Fibroblast of pulmonary artery (primary cell): ENCODE measurements at regions not wholly inside any gene's neighbourhood (a gene's known extent, or its start where the extent isn't known, plus 50 kb on each side); places are given as distances from the start of the nearest gene placed in this dataset.
"Not testable (repeated sequence)": the region's sequence is repeated elsewhere in the genome, so short reads cannot be mapped to it uniquely, and the experiment has no call there.

Source experiments
- DNase-seq: peaks from one replicate; pipeline ENCODE4 v3.0.0-alpha.2; 2010; ENCODE audit warnings: low read depth
- H3K4me3 ChIP-seq: replicated peaks from 2 replicates; pipeline ENCODE4 v1.5.1; 2011; ENCODE audit warnings: low read depth, mild to moderate bottlenecking, control low read depth, low read length, moderate library complexity
- TF ChIP-seq, protein P1 (sequence below): IDR thresholded peaks from 2 replicates; pipeline ENCODE4 v1.5.1; 2011; ENCODE audit warnings: mild to moderate bottlenecking, control low read depth, low read length, inconsistent platforms; ENCODE audit errors: missing control alignments

DNA sequence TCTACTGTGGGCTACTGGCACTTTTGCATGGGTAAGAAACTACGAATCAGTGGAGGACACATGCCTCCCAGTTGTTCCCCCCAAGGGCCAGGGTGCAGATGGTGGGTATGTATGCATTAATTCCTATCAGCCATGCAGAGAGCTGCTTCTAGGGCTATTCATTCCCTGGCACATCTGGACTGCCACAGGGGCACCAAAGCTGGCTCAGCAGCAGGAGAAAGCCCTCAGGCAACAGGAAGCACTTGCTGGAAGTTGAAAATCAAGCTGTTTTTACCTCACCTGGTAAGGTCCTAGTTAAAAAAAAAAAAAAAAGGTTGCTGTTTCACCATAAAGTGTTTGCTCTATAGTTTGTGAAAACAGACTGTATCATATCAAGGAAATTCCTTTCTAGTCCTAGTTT is 1342.6 kb downstream of the REEP3 start:
- TF ChIP-seq, protein P1, sequence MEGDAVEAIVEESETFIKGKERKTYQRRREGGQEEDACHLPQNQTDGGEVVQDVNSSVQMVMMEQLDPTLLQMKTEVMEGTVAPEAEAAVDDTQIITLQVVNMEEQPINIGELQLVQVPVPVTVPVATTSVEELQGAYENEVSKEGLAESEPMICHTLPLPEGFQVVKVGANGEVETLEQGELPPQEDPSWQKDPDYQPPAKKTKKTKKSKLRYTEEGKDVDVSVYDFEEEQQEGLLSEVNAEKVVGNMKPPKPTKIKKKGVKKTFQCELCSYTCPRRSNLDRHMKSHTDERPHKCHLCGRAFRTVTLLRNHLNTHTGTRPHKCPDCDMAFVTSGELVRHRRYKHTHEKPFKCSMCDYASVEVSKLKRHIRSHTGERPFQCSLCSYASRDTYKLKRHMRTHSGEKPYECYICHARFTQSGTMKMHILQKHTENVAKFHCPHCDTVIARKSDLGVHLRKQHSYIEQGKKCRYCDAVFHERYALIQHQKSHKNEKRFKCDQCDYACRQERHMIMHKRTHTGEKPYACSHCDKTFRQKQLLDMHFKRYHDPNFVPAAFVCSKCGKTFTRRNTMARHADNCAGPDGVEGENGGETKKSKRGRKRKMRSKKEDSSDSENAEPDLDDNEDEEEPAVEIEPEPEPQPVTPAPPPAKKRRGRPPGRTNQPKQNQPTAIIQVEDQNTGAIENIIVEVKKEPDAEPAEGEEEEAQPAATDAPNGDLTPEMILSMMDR = no peak
- no peak overlapping the region for H3K4me3 ChIP-seq
- DNase-seq = no peak

DNA sequence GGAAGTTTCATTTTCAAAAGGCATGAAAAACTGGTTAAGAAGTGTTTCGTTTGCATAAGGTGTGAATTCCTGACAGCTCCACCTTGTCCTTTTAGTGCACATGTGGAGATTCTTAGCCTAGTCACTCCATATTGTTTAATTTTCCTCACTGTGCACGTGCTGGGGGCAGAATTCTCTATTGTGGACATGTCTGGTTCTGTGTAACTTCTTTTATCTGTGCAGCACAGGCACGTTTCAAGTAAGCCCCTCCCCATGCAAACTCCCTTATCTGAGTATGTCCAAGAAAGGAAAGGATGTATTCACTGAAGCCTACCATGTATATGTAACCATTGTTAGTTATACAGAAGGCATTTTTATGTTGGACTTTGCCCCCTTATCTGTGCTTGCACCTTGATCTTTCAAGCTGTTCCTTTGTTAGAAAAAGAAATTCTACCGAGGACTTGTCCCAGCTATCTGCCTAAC is 1346.3 kb downstream of the REEP3 start:
- DNase-seq = no peak
- H3K4me3 ChIP-seq = no peak overlapping the region
- TF ChIP-seq, protein P1 = no peak

DNA sequence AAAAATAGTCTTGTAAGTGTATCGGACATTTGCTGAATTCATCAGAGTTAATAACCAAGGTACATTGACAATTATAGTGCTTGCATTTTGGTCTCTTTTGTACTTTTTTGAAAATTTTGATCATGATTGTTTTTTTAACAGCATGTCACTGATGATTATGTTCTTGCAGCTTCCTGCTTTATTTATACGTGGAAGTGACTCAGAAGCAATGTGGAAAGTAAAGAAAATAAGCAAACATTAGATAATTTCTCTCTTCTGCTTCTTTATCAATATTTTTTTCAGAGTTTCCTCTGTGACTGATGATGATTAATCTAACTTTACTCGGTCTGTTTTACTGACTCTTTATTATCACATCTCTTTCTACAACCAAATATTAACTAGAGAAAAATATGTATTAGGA is 1351.9 kb downstream of the REEP3 start:
- no peak for DNase-seq
- no peak overlapping the region for H3K4me3 ChIP-seq
- TF ChIP-seq, protein P1 = no peak

DNA sequence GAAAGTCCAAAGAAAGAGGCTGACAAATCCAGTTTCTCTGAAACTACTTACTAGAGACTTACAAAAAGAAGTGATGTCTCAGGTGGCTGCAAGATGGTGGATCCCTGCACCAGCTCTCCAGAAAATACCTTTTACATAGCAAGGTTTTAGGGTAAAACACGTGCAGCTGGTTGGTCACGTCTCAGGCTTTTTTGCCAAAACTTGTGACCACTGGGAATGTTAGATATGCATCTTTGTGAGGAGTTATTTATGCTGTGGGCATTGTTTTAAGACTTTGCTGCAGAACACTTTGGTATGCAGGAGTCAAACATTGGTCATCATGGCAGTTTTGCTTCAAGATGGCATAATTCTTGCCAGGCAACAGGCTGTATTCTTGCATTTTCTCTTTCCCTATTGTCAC is 1352.8 kb downstream of the REEP3 start:
- no peak overlapping the region for H3K4me3 ChIP-seq
- TF ChIP-seq, protein P1 = no peak
- peak; percentile 23 for DNase-seq

DNA sequence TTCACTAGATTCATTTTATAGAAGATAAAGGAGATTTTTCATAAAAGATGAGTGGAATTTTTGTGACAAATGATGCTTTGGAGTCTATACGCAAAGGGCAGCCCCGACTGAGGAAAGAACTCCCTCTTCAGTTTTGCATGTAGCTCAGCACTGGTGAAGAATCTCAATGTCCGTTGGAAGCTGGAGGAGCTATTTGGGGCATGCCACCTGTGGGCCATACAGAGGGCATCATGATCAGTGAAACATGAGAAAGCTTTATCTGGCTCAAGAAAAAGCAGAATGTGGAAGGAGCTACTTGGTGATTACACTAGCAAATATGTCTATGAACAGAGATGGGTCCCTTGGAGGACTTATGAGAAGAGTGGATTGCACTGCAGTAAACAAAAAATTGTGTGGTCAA is 1359.3 kb downstream of the REEP3 start:
- no peak overlapping the region for H3K4me3 ChIP-seq
- DNase-seq = no peak
- TF ChIP-seq, protein P1 = no peak

DNA sequence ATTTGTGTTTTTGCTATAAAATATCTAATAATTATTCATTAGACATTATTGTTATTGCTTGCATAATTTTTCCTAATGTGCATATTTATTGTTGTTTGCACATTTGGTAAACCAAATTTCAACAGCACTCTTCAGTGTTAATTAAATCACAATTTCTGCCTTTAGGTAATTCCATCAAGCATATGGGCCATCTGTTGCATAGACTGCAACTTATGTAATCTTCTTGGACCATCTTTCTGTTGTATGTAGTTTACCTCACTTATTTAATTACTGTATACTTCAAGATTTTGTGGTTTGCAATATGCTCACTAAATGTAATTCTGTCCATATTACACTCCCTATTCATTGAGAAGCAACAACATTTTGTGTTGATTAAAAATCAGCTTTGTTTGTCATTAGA is 1360.1 kb downstream of the REEP3 start:
- no peak for DNase-seq
- H3K4me3 ChIP-seq = no peak overlapping the region
- TF ChIP-seq, protein P1 = no peak

DNA sequence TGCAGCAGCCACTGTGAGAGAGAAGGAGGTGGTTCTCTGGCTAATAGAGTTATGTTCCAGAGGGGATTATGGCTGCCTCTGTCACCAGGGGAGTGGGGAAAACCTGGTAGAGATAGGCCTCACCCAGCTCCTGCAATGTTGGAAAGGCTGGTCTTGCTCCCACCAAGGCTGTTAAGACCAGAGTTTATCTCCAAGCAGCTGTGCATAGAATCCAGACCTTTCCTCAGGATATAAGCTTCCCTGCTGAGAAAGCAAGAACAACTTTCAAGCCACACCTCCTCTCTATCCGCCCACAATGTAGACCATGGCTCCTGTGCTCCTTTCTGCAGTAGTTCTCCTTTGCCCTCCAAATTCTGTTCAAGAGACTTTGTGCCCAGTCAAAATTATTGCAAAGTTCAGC is 1375.4 kb downstream of the REEP3 start:
- H3K4me3 ChIP-seq = no peak overlapping the region
- no peak for DNase-seq
- TF ChIP-seq, protein P1 = no peak

DNA sequence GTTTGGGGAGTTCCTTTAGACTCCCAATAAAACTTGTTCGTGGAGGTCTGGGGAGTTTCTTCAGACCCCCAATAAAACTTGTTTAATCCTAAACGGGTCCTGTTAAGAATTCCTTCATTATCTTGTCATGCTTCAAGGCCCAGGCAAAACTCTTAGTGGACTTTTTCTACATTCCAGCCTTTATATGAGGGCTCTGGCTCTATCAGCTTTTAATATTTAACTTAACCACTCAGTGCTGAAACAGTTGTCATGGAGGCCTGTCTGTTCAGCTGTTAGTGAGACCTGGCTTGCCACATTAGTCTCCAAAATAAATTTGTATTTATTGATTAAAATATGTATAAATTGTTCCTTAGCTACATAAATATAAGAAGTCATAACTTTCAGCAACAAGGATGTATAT is 1385.1 kb downstream of the REEP3 start:
- DNase-seq, H3K4me3 ChIP-seq: not testable (repeated sequence)

DNA sequence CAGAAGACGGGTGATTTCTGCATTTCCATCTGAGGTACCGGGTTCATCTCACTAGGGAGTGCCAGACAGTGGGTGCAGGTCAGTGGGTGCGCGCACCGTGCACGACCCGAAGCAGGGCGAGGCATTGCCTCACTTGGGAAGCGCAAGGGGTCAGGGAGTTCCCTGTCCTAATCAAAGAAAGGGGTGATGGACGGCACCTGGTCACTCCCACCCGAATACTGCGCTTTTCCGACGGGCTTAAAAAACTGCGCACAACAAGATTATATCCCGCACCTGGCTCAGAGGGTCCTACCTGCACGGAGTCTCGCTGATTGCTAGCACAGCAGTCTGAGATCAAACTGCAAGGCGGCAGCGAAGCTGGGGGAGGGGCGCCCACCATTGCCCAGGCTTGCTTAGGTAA is 1403.1 kb downstream of the REEP3 start:
- DNase-seq, H3K4me3 ChIP-seq: not testable (repeated sequence)
